GM21360 (cell line): ENCODE measurements at regions not wholly inside any gene's neighbourhood (a gene's known extent, or its start where the extent isn't known, plus 50 kb on each side); places are given as distances from the start of the nearest gene placed in this dataset.

Source experiments
- ATAC-seq: cut with Tn5 transposase; IDR thresholded peaks from one replicate; pipeline ENCODE4 v1.9.1; 2021; ENCODE audit warnings: mild to moderate bottlenecking, moderate library complexity; ENCODE audit not compliant: unreplicated experiment

GRCh38 chr1:23615852-23616251 lies 56.6 kb upstream of the ID3 start:
- ATAC-seq: no peak

- no peak for ATAC-seq
Observed at GRCh38 chr1:23615423-23615822, 56.1 kb upstream of the ID3 start.

GRCh38 chr1:23614032-23614660 lies 54.8 kb upstream of the ID3 start:
- ATAC-seq: no peak

- ATAC-seq: no peak
Observed at GRCh38 chr1:23613191-23614031, 54.1 kb upstream of the ID3 start.

- no peak for ATAC-seq
Observed at GRCh38 chr1:23611601-23612327, 52.5 kb upstream of the ID3 start.

GRCh38 chr1:23610677-23611076 lies 51.4 kb upstream of the ID3 start:
- no peak for ATAC-seq

GRCh38 chr1:23609971-23610370 lies 50.7 kb upstream of the ID3 start:
- ATAC-seq: no peak
